SIG-M5 treated with dmso at 0.1 percent for 504 hours (cell line): ENCODE measurements at regions not wholly inside any gene's neighbourhood (a gene's known extent, or its start where the extent isn't known, plus 50 kb on each side); places are given as distances from the start of the nearest gene placed in this dataset.
"Not testable (repeated sequence)": the region's sequence is repeated elsewhere in the genome, so short reads cannot be mapped to it uniquely, and the experiment has no call there.

ENCODE experiments used
- DNase-seq: peaks from one replicate; lab custom pipeline; 2025; ENCODE audit not compliant: unreplicated experiment; lab: John Stamatoyannopoulos, UW

DNA sequence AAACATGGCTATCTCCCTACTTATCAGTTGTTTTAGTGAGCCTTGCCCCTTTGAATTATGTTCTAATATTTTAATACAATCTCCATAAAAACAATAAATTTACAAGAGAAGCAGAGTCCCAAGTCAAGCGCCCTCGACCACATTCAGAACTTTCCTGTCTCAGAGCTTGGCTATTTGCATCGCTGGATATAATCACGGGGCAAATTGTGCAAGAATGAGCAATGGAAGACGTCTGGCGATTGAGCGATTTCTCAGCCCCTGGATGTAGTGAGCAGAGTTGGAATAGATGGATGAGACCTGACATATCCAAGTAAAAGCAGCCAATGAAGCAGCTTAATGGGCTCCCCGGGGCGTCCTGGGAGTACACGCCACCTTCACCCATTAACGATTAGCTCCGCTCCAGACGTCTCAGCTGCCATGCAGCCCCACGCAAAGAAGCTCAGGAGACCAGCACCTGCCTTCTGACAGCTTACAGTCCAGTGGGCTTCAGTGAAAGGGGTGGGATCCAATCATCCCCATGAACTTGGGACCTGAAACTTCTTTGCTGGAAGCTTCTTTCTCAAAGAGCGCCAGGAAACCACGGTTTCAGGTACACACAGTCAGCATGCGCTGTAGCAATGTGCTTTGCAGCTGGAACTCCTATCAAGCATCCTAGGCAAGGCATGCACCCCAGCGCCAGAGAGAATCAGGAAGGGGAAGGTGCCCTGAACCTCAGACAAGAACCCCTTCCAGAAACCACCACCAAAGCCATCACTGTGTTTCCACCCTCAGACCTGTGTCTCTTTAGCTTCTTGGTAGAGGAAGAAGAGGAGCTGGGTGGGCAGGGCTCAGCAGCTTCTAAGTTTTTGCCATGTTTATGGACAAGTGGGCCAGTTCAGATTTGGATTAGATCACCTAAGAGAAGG lies 92.0 kb upstream of the IRX4 start:
- no peak for DNase-seq

DNA sequence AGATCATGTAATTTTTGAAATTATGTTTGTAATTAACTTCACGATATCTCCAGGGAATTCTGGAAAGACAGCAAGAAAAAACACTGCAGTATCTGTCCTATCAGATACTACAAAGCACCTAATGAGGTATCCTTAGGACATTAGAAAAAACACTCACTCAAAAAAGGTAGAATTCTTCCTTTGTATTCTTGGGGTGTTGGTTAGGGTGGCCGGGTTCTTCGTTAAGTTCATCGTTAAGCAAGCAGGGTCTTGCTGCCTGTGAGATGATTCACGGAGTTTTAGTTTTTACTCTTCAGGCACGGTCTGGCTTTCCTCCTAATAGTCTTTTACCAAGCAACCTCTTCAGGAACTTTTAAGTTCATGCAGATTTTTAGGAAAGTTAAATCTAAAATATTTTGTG lies 91.4 kb upstream of the IRX4 start:
- DNase-seq: no peak

DNA sequence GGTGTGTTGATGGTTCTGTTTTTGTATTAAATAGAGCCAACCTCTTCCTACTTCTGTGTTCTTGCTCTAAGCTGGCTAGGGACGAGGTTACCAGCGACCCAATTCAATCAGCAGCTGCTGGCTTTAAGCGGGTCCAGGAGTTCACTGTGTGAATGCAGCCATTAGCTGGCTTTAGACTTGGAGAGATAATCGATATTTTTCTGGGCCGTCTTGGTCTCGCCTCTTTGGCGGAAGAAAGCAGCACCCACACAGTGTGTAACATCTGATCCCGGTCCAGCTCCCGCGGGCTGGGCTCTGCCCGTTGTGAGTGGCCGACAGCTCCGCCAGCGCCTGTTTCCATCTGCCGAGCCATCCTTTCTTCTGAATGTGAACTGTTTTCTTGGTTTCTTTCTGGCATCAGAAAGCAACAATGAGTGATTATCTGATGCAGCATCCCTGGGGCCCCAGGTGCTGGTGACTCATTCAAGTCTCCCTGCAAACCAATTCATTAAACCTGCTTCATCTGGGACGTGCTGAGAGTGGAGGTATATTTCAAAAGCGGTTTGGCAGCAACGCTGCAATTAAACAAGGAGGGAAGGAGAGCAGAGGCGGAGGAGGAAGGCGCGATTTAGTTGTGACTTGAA lies 90.8 kb upstream of the IRX4 start:
- DNase-seq: no peak

DNA sequence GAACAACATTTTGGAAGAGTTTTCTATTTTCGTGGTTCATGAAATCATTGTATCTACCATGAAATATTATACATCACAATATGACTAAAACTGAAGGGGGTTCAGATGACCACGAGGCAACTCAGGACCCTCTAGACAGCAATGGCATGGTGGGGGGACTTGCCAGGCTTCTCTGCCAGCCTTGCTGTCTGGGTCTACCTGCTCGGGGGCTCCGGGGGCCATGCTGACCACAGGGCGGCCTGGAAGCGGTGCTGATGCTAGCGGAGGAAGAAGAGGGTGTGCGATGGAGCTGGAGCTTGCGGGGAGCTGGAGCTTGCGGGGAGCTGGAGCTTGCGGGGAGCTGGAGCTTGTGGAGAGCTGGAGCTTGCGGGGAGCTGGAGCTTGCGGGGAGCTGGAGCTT lies 89.2 kb upstream of the IRX4 start:
- DNase-seq: no peak

DNA sequence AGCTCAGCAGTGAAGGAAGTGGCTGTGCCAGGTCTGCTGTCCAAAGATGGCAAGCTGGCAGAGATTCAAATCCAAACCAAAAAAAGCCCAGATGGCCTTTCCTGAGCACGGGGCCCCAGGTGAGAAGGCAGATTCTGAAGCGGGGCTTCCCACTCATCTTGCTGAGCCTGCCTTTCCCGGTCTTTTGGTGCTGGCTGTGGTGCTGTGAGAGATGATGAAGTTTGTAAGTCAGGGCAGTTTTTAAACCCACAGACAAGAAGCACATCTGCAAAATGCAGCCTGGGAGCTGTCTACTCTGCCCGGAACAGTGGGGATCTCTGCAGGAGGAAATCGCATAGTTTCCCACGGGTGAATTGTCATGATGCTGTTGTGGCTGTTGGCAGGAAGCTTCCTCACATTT lies 85.0 kb upstream of the IRX4 start:
- no peak for DNase-seq

DNA sequence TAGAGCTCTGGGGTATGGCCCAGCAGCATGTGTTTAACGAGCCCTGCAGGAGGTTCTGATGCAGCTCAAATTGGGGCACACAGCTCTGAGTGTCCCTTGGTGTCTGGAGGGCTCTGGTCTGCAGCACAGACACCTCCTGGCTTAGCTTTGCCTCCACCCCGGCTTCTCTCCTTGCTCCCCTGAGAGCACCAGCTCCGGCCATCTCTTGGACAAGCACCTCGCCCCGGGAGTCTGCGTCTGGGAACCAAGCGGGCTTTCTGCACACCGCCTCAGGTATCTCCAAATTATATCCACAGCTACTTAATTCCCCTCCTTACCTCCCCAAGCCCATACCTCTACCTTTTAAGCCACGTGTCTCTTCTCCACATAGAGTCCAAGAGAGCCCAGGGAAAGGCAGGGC lies 83.7 kb upstream of the IRX4 start:
- DNase-seq: no peak

DNA sequence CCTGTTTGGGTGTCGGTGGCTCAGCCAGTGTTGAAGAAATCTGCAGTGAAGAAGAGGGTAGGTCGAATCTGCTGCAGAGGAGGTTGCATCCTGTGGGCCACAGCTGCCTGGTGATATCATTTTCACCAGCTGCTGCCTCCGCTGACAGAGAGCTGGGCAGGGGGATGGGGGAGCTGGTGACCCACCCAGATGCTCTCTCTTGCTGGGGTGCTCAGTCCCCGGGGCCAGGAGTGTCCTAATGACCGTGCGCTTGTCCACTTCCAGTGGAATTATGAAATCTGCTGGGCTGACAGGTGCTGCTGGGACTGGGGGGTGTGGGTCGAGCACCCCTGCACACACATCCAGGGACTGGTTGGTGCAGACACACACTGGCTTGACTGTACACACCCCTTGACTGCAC lies 83.2 kb upstream of the IRX4 start:
- DNase-seq: no peak

DNA sequence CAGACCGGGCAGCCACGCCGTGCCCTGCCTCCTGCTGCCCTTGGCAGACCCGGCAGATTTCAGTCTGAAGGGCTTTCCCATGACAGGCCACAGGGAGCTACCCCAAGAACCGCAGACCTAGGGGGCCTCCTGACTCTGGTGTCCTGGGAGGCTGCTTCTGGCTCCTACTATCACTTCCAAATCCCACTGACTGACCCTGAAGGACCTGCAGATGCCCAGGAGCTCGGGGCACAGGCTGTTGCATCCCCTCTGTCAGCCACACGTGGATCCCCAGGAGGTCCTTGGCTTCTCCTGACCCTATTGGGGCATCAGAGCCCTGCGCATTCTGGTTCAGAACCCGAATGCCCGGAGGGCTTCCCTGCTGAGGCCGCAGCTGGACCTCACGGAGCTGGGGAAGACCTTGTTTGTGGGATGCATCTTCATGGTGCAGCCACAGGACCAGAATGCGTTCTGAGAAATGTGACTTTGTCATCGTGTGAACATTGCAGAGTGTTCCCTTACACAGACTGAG lies 81.3 kb upstream of the IRX4 start:
- DNase-seq: no peak

DNA sequence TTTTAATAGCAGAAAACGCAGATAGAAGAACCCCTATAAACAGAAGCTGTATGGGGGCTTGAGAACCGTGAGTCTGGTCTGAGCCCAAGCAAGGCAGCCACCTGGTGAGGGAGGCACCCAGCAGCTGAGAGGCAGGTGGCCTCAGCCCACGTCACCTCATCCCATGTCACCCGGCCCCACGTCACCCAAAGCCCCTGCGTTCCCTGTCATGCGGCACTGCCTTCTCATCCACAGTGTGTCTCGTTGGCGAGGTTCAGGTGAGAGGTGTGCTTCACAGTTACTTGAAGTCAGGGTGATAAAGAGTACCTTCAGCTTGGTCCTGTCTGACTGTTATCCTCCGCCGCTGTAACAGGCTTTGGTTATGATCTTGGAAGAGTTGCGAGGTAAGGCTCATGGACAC lies 80.6 kb upstream of the IRX4 start:
- no peak for DNase-seq

DNA sequence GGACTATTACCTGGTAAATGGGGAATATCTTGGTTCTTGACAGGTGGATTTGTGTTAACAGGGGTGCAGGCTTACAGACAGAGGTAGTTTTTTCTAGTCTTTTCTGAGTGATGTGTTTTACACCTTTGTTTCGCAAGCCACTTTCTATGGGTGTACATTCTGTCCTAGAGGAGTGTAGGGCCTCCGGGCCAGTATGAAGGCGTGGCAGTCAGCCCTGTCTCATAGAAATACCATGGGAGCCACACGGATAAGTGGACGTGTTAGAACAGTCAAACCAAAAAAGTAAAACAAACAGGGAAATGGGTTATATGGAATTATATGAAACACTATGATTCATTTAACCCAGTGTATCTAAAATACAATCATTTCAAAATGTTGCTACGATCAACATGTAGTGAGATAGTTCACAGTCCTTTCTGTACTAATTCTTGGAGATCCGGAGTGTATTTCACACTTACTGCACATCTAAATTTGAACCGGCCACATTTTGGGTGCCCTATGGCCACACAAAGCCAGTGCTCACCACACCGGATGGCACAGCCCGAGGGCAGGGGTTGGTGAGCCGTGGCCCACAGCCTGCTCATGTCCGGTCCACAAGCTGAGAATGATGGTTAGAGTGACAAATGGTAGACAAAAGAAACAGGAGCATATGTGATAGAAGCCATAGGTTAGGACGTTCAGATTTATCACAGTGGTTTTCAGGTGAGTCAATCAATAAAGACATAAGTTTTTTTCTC lies 80.1 kb upstream of the IRX4 start:
- DNase-seq: no peak

DNA sequence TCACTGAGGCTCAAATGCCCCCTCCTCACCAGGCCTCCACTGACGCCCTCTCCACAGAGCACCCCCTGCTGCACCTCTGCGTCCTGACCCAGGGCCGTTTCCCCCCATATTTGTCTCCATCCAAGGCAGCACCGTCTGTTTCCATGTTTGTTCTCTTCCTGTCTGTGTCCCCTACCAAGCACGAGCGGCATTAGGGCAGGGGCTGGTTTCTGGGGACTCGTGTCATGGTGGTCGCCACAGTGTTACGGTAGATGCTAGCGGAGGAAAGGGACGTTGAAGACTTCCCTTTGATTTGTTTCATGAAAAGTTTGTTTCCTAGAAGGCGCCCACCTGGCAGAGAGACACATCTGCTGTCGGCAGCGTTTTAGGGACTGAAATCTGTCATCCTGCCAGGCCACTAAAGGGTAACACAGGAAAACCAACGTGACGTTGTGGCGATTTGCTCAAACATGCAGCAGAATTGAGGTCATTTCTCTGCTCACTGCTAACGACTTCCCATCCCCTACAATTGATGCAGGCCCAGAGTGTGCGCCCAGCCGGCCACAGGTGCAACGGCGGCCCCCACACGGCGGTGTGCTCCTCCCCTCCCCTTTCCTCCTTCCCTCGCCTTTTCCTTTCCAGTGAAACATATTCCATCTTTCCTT lies 79.3 kb upstream of the IRX4 start:
- no peak for DNase-seq

DNA sequence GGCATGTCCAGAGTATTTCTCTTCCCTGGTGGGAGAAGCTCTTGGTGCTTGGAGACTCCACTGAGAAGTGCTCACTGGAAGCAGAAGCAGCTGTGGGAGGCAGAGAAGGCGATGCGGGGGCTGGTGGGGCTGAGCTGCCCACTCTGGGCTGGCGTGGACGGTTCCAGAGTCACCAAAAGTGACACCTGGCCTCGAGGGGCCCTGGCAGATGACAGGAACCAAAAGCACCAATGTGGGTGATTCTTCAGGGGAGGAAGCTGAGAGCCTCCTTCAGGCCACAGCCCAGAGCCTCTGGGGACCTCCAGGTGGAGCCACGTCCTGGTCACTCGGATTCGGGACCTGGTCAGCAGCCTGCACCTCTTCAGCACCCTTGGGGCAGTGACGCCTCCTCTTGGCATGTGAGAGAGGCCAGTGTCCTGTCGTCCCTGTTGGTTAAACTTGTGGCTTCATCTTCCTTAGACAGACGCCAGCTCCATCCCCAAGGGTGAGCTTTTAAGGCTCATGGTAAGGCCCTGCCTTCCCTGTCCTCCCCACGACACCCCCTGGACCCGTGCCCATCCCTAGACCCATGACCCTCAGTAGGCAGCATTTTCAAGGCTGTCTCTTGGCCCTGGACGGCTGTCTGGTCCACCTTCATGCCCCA lies 78.7 kb upstream of the IRX4 start:
- DNase-seq: no peak

DNA sequence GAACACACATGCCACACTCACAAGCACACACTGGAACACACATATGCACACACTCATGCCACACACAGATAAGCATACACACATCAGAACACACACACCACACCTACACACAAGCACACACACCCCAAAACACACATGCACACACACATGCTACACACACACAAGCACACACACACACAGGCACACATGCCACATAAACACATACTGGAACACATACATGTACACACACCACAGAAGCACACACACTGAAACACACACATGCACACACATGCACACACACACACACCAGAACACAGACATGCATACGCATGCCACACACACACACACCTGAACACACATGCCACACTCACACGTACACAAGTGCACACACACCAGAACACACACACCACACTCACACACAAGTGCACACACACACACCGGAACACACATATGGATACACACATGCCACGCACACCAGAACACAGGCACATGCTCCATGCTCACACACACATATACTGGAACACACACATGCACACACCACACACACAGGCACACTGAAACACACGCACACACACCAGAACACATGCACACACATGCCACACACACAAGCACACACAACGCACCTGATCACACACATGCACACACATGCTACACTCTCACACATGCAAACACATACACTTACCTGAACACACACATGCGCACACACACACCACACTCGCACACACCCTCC lies 78.0 kb upstream of the IRX4 start:
- no peak for DNase-seq

DNA sequence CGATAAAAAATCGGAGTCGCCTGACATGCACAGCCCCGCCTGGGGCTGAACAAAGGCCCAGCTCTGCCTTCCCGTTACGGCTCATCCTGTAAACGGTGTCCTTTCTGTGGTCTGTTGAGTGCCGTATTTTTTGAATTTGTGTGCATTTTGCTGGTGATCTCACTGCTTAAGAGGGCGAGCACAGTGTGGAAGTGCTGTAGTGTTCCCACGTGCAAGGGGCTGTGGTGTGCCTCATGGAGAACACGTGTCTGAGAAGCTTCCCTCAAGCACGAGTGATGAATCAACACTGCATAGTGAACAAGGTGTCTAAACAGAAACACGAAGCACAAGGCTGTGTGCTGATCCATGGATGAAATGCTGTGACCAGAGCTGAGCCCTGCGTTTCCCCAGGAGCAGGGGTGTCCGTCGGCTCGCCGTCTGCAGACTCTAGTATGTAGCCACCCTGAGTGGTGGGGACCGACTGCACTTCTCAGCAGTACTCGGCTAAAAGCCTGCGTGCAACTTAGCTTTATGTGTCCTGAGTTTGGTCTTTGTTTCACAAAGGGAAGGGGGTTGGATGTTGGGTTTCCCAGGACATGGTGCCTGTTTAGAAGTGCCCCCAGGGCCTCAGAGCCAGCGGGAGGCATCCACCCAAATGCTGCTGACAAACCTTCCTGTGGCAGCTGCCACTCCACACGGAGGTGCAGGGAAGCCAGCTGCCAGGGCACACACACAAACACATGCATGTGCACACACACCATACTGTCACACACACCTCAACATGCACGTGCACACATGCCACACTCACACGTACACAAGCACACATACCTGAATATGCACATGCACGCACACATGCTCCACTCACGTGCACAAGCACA lies 77.2 kb upstream of the IRX4 start:
- no peak for DNase-seq

DNA sequence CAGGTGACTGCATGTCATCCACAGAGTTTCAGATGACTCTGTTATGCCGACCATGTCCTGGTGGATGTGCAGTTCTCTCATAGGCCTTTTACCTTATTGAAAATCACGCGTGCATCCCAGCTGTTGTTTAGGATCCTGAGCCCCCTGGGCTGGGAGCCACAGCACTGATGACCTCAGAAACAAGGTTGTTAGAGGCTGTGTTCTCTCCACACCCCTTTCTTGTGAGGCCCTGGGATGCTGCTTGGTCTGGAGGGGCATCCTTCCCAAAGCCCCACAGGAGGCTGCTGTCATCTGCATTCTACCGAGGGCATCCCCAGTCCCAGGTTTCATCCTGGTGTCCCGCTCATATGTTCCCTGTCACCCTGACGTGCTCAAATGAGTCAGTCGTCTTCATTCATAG lies 76.5 kb upstream of the IRX4 start:
- DNase-seq: no peak

DNA sequence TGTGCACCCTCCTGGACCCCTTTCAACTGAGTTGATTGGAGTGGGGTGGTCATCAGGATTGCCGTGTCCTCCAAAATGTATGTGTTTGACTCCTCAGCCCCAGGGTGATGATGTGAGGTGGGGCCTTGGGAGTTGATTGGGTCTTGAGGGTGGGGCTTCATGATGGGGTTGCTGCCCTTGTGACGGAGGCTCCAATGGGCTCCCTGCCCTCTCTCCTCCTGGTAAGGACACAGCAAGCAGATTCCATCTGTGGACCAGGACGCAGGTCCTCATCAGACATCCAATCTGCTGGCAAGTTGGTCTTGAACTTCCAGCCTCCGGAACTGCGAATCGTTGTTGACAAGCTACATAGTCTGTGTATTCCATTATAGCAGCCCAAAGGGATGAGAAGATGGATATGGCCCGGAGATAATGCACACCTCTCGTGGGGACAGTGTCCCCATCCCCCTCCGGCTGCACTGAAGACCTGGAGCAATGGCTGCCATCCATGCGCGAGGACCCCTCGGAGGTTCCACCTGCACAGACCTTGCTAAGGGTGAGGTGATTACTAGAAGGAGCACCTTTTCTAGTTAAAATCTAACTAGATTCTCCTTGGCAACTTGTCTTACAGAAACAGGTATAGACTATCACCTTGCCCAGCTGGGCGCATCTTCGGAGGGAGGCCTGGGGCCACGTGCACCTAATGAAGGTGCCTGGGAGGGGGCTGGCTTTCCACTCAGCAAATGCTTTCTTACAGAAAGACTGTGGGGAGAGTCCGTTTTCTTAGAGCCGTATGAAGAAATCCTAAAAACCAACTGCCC lies 75.7 kb upstream of the IRX4 start:
- DNase-seq: no peak

DNA sequence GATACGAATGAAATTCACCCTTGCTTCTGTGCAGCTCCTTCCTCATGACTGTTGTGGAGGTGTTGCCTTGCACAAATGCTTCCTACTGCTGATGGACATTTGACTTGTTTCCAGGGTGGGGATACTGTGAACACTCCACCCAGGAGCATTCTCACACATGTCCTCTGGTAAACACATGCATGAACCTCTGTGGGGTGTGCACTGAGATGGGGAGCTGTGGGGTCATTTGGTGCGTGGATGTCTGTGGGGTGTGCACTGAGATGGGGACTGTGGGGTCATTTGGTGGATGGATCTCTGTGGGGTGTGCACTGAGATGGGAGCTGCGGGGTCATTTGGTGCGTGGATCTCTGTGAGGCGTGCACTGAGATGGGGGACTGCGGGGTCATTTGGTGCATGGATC lies 72.9 kb upstream of the IRX4 start:
- no peak for DNase-seq

DNA sequence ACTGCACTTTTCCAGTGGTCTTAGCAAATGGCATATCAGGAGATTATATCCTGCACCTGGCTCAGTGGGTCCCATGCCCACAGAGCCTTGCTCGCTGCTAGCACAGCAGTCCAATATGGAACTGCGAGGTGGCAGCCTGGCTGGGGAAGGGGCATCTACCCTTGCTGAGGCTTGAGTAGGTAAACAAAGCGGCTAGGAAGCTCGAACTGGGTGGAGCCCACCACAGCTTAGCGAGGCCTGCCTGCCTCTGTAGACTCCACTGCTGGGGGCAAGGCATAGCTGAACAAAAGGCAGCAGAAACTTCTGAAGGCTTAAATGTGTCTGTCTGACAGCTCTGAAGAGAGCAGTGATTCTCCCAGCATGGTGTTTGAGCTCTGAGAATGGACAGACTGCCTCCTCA lies 71.0 kb upstream of the IRX4 start:
- not testable (repeated sequence) for DNase-seq
